Lower lobe of right lung (tissue), 2 donors: ENCODE measurements at regions not wholly inside any gene's neighbourhood (a gene's known extent, or its start where the extent isn't known, plus 50 kb on each side); places are given as distances from the start of the nearest gene placed in this dataset.

Experiments used
- ATAC-seq, 2 donors: fragments of 200-7000 bp; cut with Tn5 transposase; one replicate each; pipeline ENCODE4 v1.9.1; 2020 to 2022; ENCODE audit warnings: mild to moderate bottlenecking in 2 of 2, moderate library complexity in 2 of 2
- DNase-seq: peaks from one replicate; pipeline ENCODE4 v3.0.0-alpha.2; 2020
- H3K27ac ChIP-seq: fragments of 200-600 bp; one replicate; pipeline ENCODE4 v1.8.0; 2022
- H3K27me3 ChIP-seq: fragments of 200-600 bp; one replicate; pipeline ENCODE4 v1.8.0; 2022; ENCODE audit warnings: low read depth
- H3K36me3 ChIP-seq: fragments of 200-600 bp; one replicate; pipeline ENCODE4 v1.8.0; 2022; ENCODE audit warnings: mild to moderate bottlenecking
- H3K4me1 ChIP-seq: fragments of 200-600 bp; one replicate; pipeline ENCODE4 v1.8.0; 2022
- H3K4me3 ChIP-seq: fragments of 200-600 bp; one replicate; pipeline ENCODE4 v1.8.0; 2022; ENCODE audit warnings: mild to moderate bottlenecking
- H3K9me3 ChIP-seq: fragments of 200-600 bp; one replicate; pipeline ENCODE4 v1.8.0; 2022
- intact Hi-C: fragments of 100-400 bp; cut with DNase I; formaldehyde crosslinking; loops from one replicate; pipeline ENCODE4 v1.11.0; 2022
- TF ChIP-seq, protein P1 (sequence below): fragments of 200-600 bp; IDR thresholded peaks from one replicate; pipeline ENCODE4 v1.8.0; 2022; ENCODE audit warnings: antibody characterized with exemption, mild to moderate bottlenecking
- donor health status: DM: no; HTN: yes; CAD: no; lungs with severe emphysema.

DNA sequence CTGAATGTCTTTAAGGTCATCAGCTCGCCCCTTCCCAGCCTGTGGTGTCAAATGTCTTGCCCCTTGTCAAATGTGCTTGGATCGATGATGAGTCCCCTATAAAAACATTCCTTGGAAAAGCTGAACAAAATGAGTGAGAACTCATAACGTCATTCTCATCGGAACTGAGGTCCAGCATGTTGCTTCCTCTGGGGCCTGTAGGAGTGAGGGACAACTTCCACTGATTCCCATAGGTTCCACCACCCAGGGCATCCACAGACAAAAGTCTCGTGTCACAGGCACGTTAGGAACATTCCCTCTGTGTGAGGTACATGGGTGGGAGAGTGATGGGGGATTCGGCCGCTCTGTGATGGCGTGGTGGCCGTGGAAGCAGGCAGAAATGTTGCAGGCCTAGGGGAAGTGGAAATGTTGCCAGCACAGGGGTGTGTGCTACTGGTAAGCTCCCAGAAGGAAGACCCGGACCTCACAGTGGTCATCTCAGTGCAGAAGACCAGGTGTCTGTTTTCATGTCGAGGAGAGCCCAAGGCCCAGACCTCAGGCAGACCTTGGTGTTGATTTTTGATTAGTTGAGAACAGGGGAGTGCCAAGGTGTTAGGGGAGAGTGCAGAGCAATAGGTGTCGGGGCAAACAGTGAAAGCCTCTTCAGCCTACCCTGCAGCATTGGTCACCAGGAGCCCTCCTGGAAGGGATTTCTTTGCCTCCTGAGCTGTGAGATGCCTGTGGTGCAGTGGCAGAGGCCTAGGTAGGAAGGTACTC lies 96.8 kb downstream of the SNRPN start:
- no peak overlapping the region for H3K27ac ChIP-seq
- ATAC-seq, result no peak
- peaks cover 96% of the 10 kb centered on the region for H3K9me3 ChIP-seq
- no peaks in the 10 kb centered on the region for H3K4me1 ChIP-seq
- H3K4me3 ChIP-seq, result no peak overlapping the region
- intact Hi-C loops, result no loop called here
- H3K36me3 ChIP-seq, result peaks cover 36% of the 10 kb centered on the region
- no peak for DNase-seq
- TF ChIP-seq, protein P1, sequence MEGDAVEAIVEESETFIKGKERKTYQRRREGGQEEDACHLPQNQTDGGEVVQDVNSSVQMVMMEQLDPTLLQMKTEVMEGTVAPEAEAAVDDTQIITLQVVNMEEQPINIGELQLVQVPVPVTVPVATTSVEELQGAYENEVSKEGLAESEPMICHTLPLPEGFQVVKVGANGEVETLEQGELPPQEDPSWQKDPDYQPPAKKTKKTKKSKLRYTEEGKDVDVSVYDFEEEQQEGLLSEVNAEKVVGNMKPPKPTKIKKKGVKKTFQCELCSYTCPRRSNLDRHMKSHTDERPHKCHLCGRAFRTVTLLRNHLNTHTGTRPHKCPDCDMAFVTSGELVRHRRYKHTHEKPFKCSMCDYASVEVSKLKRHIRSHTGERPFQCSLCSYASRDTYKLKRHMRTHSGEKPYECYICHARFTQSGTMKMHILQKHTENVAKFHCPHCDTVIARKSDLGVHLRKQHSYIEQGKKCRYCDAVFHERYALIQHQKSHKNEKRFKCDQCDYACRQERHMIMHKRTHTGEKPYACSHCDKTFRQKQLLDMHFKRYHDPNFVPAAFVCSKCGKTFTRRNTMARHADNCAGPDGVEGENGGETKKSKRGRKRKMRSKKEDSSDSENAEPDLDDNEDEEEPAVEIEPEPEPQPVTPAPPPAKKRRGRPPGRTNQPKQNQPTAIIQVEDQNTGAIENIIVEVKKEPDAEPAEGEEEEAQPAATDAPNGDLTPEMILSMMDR, result no peak
- no peaks in the 10 kb centered on the region for H3K27me3 ChIP-seq

DNA sequence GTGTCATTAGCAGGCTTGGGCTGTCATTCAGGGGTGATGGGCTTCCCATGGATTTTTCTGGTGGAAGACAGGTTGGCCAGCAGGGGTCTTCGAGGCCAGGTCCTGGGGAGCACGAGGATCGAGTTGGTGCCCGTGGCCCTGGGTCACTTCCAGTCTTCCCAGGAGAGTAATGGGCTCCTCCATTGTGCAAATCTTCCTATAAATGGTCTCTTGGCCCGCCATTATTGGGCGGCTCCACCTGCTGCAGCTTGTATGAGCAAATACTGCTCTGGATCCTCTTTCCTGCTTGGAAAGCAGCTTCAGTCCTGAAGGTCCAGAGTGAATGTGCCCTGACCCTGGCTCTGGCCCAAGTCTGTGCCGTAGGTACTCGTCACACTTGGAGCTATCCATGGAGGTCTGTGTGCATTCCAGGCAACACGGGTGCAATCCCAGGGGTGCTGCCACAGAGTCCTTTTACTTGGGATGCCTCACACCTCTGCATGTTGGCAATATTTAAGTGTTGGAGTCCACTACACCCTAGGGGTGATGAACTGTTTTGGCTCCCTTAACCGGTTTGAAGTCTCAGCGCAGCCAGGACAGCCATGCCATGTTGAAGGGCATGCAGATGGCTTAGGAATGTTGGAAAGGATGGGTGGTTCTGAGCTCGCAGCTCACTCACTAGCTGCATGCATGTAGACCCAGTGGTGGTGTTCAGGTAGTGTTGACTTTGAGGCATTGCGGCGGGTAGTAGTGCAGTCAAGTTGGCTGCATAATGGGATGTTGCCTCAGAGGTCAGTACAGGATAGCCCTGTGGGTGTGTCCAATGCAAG lies 97.6 kb downstream of the SNRPN start:
- H3K4me1 ChIP-seq, result no peaks in the 10 kb centered on the region
- peaks cover 96% of the 10 kb centered on the region for H3K9me3 ChIP-seq
- DNase-seq, result no peak
- H3K36me3 ChIP-seq, result peaks cover 33% of the 10 kb centered on the region
- H3K27ac ChIP-seq, result no peak overlapping the region
- H3K27me3 ChIP-seq, result no peaks in the 10 kb centered on the region
- intact Hi-C loops, result no loop called here
- no peak overlapping the region for H3K4me3 ChIP-seq
- ATAC-seq, result no peak
- TF ChIP-seq, protein P1, result no peak

DNA sequence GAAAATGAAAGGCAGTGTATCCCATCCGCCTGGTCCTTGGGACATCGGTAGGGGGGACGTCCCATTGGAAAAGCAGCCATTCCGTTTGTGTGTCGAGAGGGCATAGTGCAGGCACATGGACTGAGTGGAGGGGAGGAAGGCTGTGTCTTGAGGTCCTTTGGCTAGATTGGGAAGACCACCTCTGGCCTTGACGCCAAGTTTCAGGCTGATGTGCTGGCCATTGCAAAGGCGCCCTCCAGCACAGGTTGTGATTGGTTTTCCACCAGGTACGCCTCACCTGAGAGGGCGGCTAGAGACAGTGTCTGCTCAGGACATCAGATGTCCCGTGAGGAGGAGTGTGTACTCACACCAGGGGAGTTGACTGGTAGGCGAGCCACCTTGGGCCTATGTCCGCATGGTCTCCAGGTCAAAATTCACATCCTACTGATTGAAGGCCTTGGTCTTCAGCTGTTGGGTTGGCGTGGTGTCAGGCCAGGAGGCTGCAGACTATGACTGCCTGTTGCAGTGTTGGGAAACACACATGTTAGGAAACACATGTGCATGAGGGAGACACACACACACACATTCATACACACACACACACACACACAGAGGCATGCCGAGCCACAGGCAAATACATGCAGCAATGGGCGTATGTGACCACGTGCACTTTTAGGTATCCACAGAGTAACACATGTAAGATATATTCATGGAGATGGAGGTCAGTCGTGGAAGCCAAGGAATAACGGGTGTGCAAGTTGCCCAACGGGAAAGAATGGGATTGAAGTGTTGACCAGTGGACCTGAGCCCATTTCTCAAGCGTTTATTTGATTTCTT lies 98.4 kb downstream of the SNRPN start:
- DNase-seq (peak; percentile 11), ATAC-seq (no peak)
- H3K4me1 ChIP-seq, result no peaks in the 10 kb centered on the region
- H3K27me3 ChIP-seq, result no peaks in the 10 kb centered on the region
- intact Hi-C loops, result no loop called here
- H3K4me3 ChIP-seq, result no peak overlapping the region
- no peak overlapping the region for H3K27ac ChIP-seq
- peaks cover 96% of the 10 kb centered on the region for H3K9me3 ChIP-seq
- TF ChIP-seq, protein P1, result no peak
- H3K36me3 ChIP-seq, result peaks cover 33% of the 10 kb centered on the region

DNA sequence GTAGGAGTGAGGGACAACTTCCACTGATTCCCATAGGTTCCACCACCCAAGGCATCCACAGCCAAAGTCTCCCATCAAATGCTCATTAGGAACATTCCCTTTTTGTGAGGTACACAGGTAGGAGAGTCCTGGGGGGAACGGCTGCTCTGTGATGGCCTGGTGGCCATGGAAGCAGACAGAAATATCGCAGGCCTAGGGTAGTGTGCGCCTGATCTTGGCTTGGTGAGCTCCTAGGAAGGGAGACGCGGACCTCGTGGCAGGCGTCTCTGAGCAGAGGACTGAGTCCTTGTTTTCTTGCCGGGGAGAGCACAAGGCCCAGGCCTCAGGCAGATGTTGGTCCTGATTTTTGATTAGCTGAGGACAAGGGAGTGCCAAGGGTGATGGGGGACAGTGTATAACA lies 99.5 kb downstream of the SNRPN start:
- Histone ChIP-seq H3K36me3 (peaks cover 40% of the 10 kb centered on the region), H3K27me3 (no peaks in the 10 kb centered on the region), H3K4me1 (no peaks in the 10 kb centered on the region), H3K9me3 (peaks cover 98% of the 10 kb centered on the region), H3K4me3 (no peak overlapping the region), H3K27ac (no peak overlapping the region)
- TF ChIP-seq, protein P1, result no peak
- ATAC-seq (no peak), DNase-seq (no peak)
- intact Hi-C loops, result no loop called here

DNA sequence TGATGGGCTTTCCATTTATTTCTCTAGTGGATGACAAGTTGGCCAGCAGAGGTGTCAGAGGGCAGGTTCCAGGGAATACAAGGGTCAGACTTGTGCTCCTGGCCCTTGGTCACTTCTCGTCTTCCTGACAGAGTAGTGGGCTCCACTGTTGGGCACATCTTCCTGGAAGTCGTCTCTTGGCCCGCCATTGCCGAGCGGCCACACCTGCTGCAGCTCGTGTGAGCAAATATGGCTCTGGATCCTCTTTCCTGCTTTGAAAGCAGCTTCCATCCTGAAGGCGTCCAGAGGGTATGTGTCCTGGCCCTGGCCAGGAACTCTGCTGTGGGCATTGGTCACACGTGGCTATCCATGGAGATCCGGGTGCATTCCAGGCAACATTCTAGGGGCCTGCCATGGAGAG lies 100.2 kb downstream of the SNRPN start:
- no peak overlapping the region for H3K27ac ChIP-seq
- DNase-seq, result no peak
- H3K27me3 ChIP-seq, result no peaks in the 10 kb centered on the region
- ATAC-seq, result no peak
- TF ChIP-seq, protein P1, result no peak
- H3K4me3 ChIP-seq, result no peak overlapping the region
- H3K4me1 ChIP-seq, result no peaks in the 10 kb centered on the region
- intact Hi-C loops, result no loop called here
- H3K9me3 ChIP-seq, result peaks cover 98% of the 10 kb centered on the region
- H3K36me3 ChIP-seq, result peaks cover 45% of the 10 kb centered on the region
